ENCODE measurements at regions not wholly inside any gene's neighbourhood (a gene's known extent, or its start where the extent isn't known, plus 50 kb on each side); places are given as distances from the start of the nearest gene placed in this dataset.
"Not testable (repeated sequence)": the region's sequence is repeated elsewhere in the genome, so short reads cannot be mapped to it uniquely, and the experiment has no call there.

GRCh38 chr10:46645110-46645509 is 66.2 kb downstream of the SYT15 start:
- not testable (repeated sequence) for H3K27ac ChIP-seq (ENCODE audit: low read depth, low read length); H4K20me1 ChIP-seq (ENCODE audit: control insufficient read depth, insufficient read depth, low read depth, low read length); H3K4me1 ChIP-seq (ENCODE audit: control insufficient read depth, low read length); H3K27me3 ChIP-seq (ENCODE audit: control insufficient read depth, low read length); H3F3A ChIP-seq (ENCODE audit: control insufficient read depth, insufficient read depth); H3K4me2 ChIP-seq (ENCODE audit: low read length); H3K9me2 ChIP-seq (replicated peaks; ENCODE audit: control insufficient read depth, low read length); H3K9me3 ChIP-seq (ENCODE audit: control insufficient read depth, insufficient read depth, low read length); H3K79me2 ChIP-seq (ENCODE audit: control insufficient read depth, low read length); H3K36me3 ChIP-seq (ENCODE audit: control insufficient read depth, low read length); H3K4me3 ChIP-seq (ENCODE audit: low read length)

- H3K4me1 ChIP-seq (ENCODE audit: control insufficient read depth, low read length); H3K36me3 ChIP-seq (ENCODE audit: control insufficient read depth, low read length); H4K20me1 ChIP-seq (ENCODE audit: control insufficient read depth, insufficient read depth, low read depth, low read length); H3K27me3 ChIP-seq (ENCODE audit: control insufficient read depth, low read length); H3K79me2 ChIP-seq (ENCODE audit: control insufficient read depth, low read length); H3K9me2 ChIP-seq (replicated peaks; ENCODE audit: control insufficient read depth, low read length); H3K27ac ChIP-seq (ENCODE audit: low read depth, low read length); H3K4me3 ChIP-seq (ENCODE audit: low read length); H3F3A ChIP-seq (ENCODE audit: control insufficient read depth, insufficient read depth); H3K4me2 ChIP-seq (ENCODE audit: low read length); H3K9me3 ChIP-seq (ENCODE audit: control insufficient read depth, insufficient read depth, low read length): not testable (repeated sequence)
Observed at GRCh38 chr10:46646132-46646531, 67.2 kb downstream of the SYT15 start.

- not testable (repeated sequence) for H4K20me1 ChIP-seq (ENCODE audit: control insufficient read depth, insufficient read depth, low read depth, low read length); H3K9me3 ChIP-seq (ENCODE audit: control insufficient read depth, insufficient read depth, low read length)
Observed at GRCh38 chr10:46650967-46651366, 72.0 kb downstream of the SYT15 start.

DNA sequence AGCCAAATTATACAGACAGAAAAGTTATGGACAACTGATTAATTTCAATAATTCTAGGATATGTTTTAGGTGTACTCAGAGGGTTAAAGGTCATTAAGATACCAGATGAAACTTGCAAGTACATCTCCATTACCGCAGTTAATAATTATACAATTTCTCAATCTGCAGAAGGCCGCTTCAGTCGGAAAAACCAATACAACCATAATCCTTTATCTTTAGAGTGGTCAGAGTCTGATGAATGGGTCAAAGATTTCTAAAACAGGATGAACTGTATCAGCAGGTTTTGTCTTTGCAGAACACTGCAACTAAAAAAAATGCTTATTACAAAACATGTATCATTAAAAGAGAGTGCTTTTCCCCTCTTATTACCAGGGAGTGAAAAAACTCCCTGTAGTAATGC is 78.5 kb downstream of the SYT15 start:
- H3K79me2 ChIP-seq (ENCODE audit: control insufficient read depth, low read length); H4K20me1 ChIP-seq (ENCODE audit: control insufficient read depth, insufficient read depth, low read depth, low read length); H3F3A ChIP-seq (ENCODE audit: control insufficient read depth, insufficient read depth); H3K36me3 ChIP-seq (ENCODE audit: control insufficient read depth, low read length); H3K27ac ChIP-seq (ENCODE audit: low read depth, low read length); H3K4me2 ChIP-seq (ENCODE audit: low read length); H3K9me2 ChIP-seq (replicated peaks; ENCODE audit: control insufficient read depth, low read length); H3K9me3 ChIP-seq (ENCODE audit: control insufficient read depth, insufficient read depth, low read length); H3K4me1 ChIP-seq (ENCODE audit: control insufficient read depth, low read length); H3K4me3 ChIP-seq (ENCODE audit: low read length); H3K27me3 ChIP-seq (ENCODE audit: control insufficient read depth, low read length): not testable (repeated sequence)

More at GRCh38 chr10:46650967-46651366, 72.0 kb downstream of the SYT15 start:
- H3K4me3 ChIP-seq (ENCODE audit: low read length); H3K36me3 ChIP-seq (ENCODE audit: control insufficient read depth, low read length); H3F3A ChIP-seq (ENCODE audit: control insufficient read depth, insufficient read depth); H3K4me2 ChIP-seq (ENCODE audit: low read length); H3K79me2 ChIP-seq (ENCODE audit: control insufficient read depth, low read length); H3K9me2 ChIP-seq (replicated peaks; ENCODE audit: control insufficient read depth, low read length); H3K27me3 ChIP-seq (ENCODE audit: control insufficient read depth, low read length); H3K27ac ChIP-seq (ENCODE audit: low read depth, low read length); H3K4me1 ChIP-seq (ENCODE audit: control insufficient read depth, low read length): not testable (repeated sequence)

GRCh38 chr10:46660027-46660834 is 81.3 kb downstream of the SYT15 start:
- H3K4me1 ChIP-seq (ENCODE audit: control insufficient read depth, low read length); H3K9me2 ChIP-seq (replicated peaks; ENCODE audit: control insufficient read depth, low read length); H3F3A ChIP-seq (ENCODE audit: control insufficient read depth, insufficient read depth); H3K4me3 ChIP-seq (ENCODE audit: low read length); H3K36me3 ChIP-seq (ENCODE audit: control insufficient read depth, low read length); H3K9me3 ChIP-seq (ENCODE audit: control insufficient read depth, insufficient read depth, low read length); H4K20me1 ChIP-seq (ENCODE audit: control insufficient read depth, insufficient read depth, low read depth, low read length); H3K27me3 ChIP-seq (ENCODE audit: control insufficient read depth, low read length); H3K79me2 ChIP-seq (ENCODE audit: control insufficient read depth, low read length); H3K4me2 ChIP-seq (ENCODE audit: low read length); H3K27ac ChIP-seq (ENCODE audit: low read depth, low read length): not testable (repeated sequence)

- not testable (repeated sequence) for H3K27ac ChIP-seq (ENCODE audit: low read depth, low read length); H3K4me2 ChIP-seq (ENCODE audit: low read length); H3K79me2 ChIP-seq (ENCODE audit: control insufficient read depth, low read length)
Observed at GRCh38 chr10:46660835-46661164, 81.9 kb downstream of the SYT15 start.

DNA sequence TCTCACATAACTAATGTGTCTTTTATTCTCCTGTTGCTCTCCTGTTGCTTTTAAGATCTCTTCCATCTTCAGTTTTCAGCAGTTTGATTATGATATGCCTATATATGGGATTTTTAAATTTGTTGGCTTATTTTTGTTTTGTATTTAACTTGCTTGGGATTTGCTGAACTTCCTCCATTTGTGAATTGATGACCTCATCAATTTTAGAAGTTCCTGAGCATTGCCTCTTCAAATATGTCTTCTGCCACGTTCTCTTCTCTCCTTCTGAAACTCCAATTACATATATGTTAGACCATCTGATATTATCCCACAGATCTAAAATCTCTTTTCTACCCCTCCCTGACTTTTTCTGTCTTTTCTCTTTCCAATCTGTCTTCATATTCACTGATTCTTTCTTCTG is 86.6 kb downstream of the SYT15 start:
- H3K9me3 ChIP-seq (ENCODE audit: control insufficient read depth, insufficient read depth, low read length); H3K4me3 ChIP-seq (ENCODE audit: low read length); H3K79me2 ChIP-seq (ENCODE audit: control insufficient read depth, low read length); H3K9me2 ChIP-seq (replicated peaks; ENCODE audit: control insufficient read depth, low read length); H3K27me3 ChIP-seq (ENCODE audit: control insufficient read depth, low read length); H4K20me1 ChIP-seq (ENCODE audit: control insufficient read depth, insufficient read depth, low read depth, low read length); H3K4me1 ChIP-seq (ENCODE audit: control insufficient read depth, low read length); H3K4me2 ChIP-seq (ENCODE audit: low read length); H3F3A ChIP-seq (ENCODE audit: control insufficient read depth, insufficient read depth); H3K36me3 ChIP-seq (ENCODE audit: control insufficient read depth, low read length); H3K27ac ChIP-seq (ENCODE audit: low read depth, low read length): not testable (repeated sequence)

More at GRCh38 chr10:46660835-46661164, 81.9 kb downstream of the SYT15 start:
- not testable (repeated sequence) for H3K9me3 ChIP-seq (ENCODE audit: control insufficient read depth, insufficient read depth, low read length); H3K27me3 ChIP-seq (ENCODE audit: control insufficient read depth, low read length); H3K9me2 ChIP-seq (replicated peaks; ENCODE audit: control insufficient read depth, low read length); H3K4me1 ChIP-seq (ENCODE audit: control insufficient read depth, low read length); H3K36me3 ChIP-seq (ENCODE audit: control insufficient read depth, low read length); H4K20me1 ChIP-seq (ENCODE audit: control insufficient read depth, insufficient read depth, low read depth, low read length); H3F3A ChIP-seq (ENCODE audit: control insufficient read depth, insufficient read depth); H3K4me3 ChIP-seq (ENCODE audit: low read length)

DNA sequence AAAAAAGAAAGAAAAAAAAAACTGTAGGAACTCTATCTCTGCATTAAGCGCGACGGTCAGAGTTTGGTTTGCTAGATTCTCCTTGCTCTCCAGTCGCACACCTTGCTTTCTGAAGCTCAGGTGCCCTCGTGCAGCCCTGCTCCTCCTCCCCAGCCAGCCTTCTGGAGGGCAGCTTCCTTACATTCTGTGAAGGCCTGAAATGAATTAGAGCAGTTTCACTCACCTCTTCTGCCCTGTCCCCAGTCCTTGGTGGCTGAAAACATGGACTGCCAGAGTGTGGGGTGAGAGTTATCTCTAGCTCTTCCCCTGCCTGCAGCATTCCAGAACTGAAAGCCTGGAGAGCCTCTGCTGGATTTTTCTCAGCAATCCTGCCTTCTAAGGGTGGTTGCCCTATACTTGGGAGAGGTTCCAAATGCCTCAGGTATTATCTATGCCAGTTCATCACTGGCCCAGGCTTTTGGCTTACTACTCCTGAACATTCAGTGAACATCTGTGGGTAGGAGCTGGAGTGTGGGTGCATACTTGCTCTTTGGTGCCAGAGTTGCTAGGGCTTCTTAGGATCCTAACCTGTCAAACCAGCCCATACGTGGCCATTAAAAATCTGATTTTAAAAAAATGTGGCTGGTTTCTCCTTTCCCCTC is 89.5 kb downstream of the SYT15 start:
- H3K27ac ChIP-seq (ENCODE audit: low read depth, low read length); H3K4me2 ChIP-seq (ENCODE audit: low read length); H3K9me3 ChIP-seq (ENCODE audit: control insufficient read depth, insufficient read depth, low read length); H3F3A ChIP-seq (ENCODE audit: control insufficient read depth, insufficient read depth); H3K36me3 ChIP-seq (ENCODE audit: control insufficient read depth, low read length); H3K4me3 ChIP-seq (ENCODE audit: low read length); H3K27me3 ChIP-seq (ENCODE audit: control insufficient read depth, low read length); H3K9me2 ChIP-seq (replicated peaks; ENCODE audit: control insufficient read depth, low read length); H3K4me1 ChIP-seq (ENCODE audit: control insufficient read depth, low read length); H4K20me1 ChIP-seq (ENCODE audit: control insufficient read depth, insufficient read depth, low read depth, low read length); H3K79me2 ChIP-seq (ENCODE audit: control insufficient read depth, low read length): not testable (repeated sequence)

Measured in DOHH2 (cell line).